HUES48 (cell line): ENCODE measurements at regions not wholly inside any gene's neighbourhood (a gene's known extent, or its start where the extent isn't known, plus 50 kb on each side); places are given as distances from the start of the nearest gene placed in this dataset.

Source experiments
- H3K27ac ChIP-seq: one replicate; pipeline ENCODE4 v1.7.0; 2013; ENCODE audit warnings: low read depth, low read length, inconsistent platforms
- H3K27me3 ChIP-seq: 2 replicates; pipeline ENCODE4 v1.6.1; 2013; ENCODE audit warnings: mild to moderate bottlenecking, low read length; ENCODE audit not compliant: control insufficient read depth, insufficient read depth
- H3K36me3 ChIP-seq: 2 replicates; pipeline ENCODE4 v1.6.1; 2013; ENCODE audit warnings: low read length; ENCODE audit not compliant: control insufficient read depth, insufficient read depth
- H3K4me1 ChIP-seq: 2 replicates; pipeline ENCODE4 v1.6.1; 2013; ENCODE audit warnings: mild to moderate bottlenecking, low read length; ENCODE audit not compliant: control insufficient read depth, insufficient read depth
- H3K4me3 ChIP-seq: 2 replicates; pipeline ENCODE4 v1.5.1; 2013; ENCODE audit warnings: mild to moderate bottlenecking, low read depth, low read length
- H3K9ac ChIP-seq: 2 replicates; pipeline ENCODE4 v1.6.1; 2013; ENCODE audit warnings: mild to moderate bottlenecking, low read depth, low read length, moderate library complexity
- H3K9me3 ChIP-seq: 2 replicates; pipeline ENCODE4 v1.6.1; 2013; ENCODE audit warnings: low read length; ENCODE audit not compliant: control insufficient read depth, insufficient read depth

GRCh38 chr10:21083861-21084260 lies 186.8 kb upstream of the NEBL start:
- H3K9me3 ChIP-seq, result no peaks in the 10 kb centered on the region
- peaks cover 2% of the 10 kb centered on the region; the same call in 1 of the 2 replicates for H3K4me1 ChIP-seq
- peaks cover 5% of the 10 kb centered on the region; the same call in 1 of the 2 replicates for H3K27me3 ChIP-seq
- H3K27ac ChIP-seq, result no peak overlapping the region
- no peak overlapping the region for H3K9ac ChIP-seq
- no peak overlapping the region for H3K4me3 ChIP-seq
- H3K36me3 ChIP-seq, result no peaks in the 10 kb centered on the region

- Histone ChIP-seq H3K36me3 (no peaks in the 10 kb centered on the region), H3K27me3 (peaks cover 6% of the 10 kb centered on the region; the same call in 1 of the 2 replicates), H3K9ac (no peak overlapping the region), H3K4me1 (peaks cover 3% of the 10 kb centered on the region; the same call in 1 of the 2 replicates), H3K4me3 (no peak overlapping the region), H3K27ac (no peak overlapping the region), H3K9me3 (no peaks in the 10 kb centered on the region)
Measured at GRCh38 chr10:21082206-21082605, 185.1 kb upstream of the NEBL start.

GRCh38 chr10:21080261-21080660 lies 183.2 kb upstream of the NEBL start:
- Histone ChIP-seq H3K4me1 (peaks cover 3% of the 10 kb centered on the region; the same call in 1 of the 2 replicates), H3K9me3 (no peaks in the 10 kb centered on the region), H3K27ac (no peak overlapping the region), H3K4me3 (no peak overlapping the region), H3K9ac (no peak overlapping the region), H3K36me3 (no peaks in the 10 kb centered on the region), H3K27me3 (peaks cover 6% of the 10 kb centered on the region; the same call in 1 of the 2 replicates)

- H3K36me3 ChIP-seq, result no peaks in the 10 kb centered on the region
- no peaks in the 10 kb centered on the region for H3K9me3 ChIP-seq
- no peak overlapping the region for H3K4me3 ChIP-seq
- no peak overlapping the region for H3K9ac ChIP-seq
- no peak overlapping the region for H3K27ac ChIP-seq
- peaks cover 6% of the 10 kb centered on the region; the same call in 1 of the 2 replicates for H3K27me3 ChIP-seq
- peaks cover 3% of the 10 kb centered on the region; the same call in 1 of the 2 replicates for H3K4me1 ChIP-seq
Measured at GRCh38 chr10:21079330-21079658, 182.2 kb upstream of the NEBL start.

- no peak overlapping the region for H3K27ac ChIP-seq
- no peaks in the 10 kb centered on the region for H3K36me3 ChIP-seq
- H3K4me3 ChIP-seq, result no peak overlapping the region
- H3K9me3 ChIP-seq, result no peaks in the 10 kb centered on the region
- H3K27me3 ChIP-seq, result peaks cover 6% of the 10 kb centered on the region; the same call in 1 of the 2 replicates
- peaks cover 3% of the 10 kb centered on the region; the same call in 1 of the 2 replicates for H3K4me1 ChIP-seq
- H3K9ac ChIP-seq, result no peak overlapping the region
Measured at GRCh38 chr10:21078410-21079329, 181.6 kb upstream of the NEBL start.

- H3K27ac ChIP-seq, result no peak overlapping the region
- H3K36me3 ChIP-seq, result no peaks in the 10 kb centered on the region
- H3K27me3 ChIP-seq, result peaks cover 6% of the 10 kb centered on the region; the same call in 1 of the 2 replicates
- H3K4me3 ChIP-seq, result no peak overlapping the region
- H3K4me1 ChIP-seq, result peaks cover 3% of the 10 kb centered on the region; the same call in 1 of the 2 replicates
- H3K9ac ChIP-seq, result no peak overlapping the region
- H3K9me3 ChIP-seq, result no peaks in the 10 kb centered on the region
Measured at GRCh38 chr10:21077681-21078080, 180.6 kb upstream of the NEBL start.

GRCh38 chr10:21076381-21076780 lies 179.3 kb upstream of the NEBL start:
- peaks cover 3% of the 10 kb centered on the region; the same call in 1 of the 2 replicates for H3K4me1 ChIP-seq
- H3K9me3 ChIP-seq, result no peaks in the 10 kb centered on the region
- H3K36me3 ChIP-seq, result no peaks in the 10 kb centered on the region
- H3K9ac ChIP-seq, result no peak overlapping the region
- no peak overlapping the region for H3K4me3 ChIP-seq
- H3K27me3 ChIP-seq, result peaks cover 6% of the 10 kb centered on the region; the same call in 1 of the 2 replicates
- no peak overlapping the region for H3K27ac ChIP-seq

- Histone ChIP-seq H3K9ac (no peak overlapping the region), H3K4me3 (no peak overlapping the region), H3K9me3 (no peaks in the 10 kb centered on the region), H3K27ac (no peak overlapping the region), H3K4me1 (peaks cover 3% of the 10 kb centered on the region; the same call in 1 of the 2 replicates), H3K27me3 (peaks cover 6% of the 10 kb centered on the region; the same call in 1 of the 2 replicates), H3K36me3 (no peaks in the 10 kb centered on the region)
Measured at GRCh38 chr10:21075880-21076279, 178.8 kb upstream of the NEBL start.

- H3K9ac ChIP-seq, result no peak overlapping the region
- peaks cover 9% of the 10 kb centered on the region for H3K4me1 ChIP-seq
- no peaks in the 10 kb centered on the region for H3K27me3 ChIP-seq
- H3K9me3 ChIP-seq, result no peaks in the 10 kb centered on the region
- no peaks in the 10 kb centered on the region for H3K36me3 ChIP-seq
- H3K4me3 ChIP-seq, result no peak overlapping the region
- no peak overlapping the region for H3K27ac ChIP-seq
Measured at GRCh38 chr10:21071001-21071673, 174.0 kb upstream of the NEBL start.

- Histone ChIP-seq H3K36me3 (no peaks in the 10 kb centered on the region), H3K4me1 (peaks cover 9% of the 10 kb centered on the region)
Measured at GRCh38 chr10:21069929-21070700, 173.0 kb upstream of the NEBL start.

More at GRCh38 chr10:21069929-21070700, 173.0 kb upstream of the NEBL start:
- no peak overlapping the region for H3K27ac ChIP-seq
- no peaks in the 10 kb centered on the region for H3K27me3 ChIP-seq
- no peaks in the 10 kb centered on the region for H3K9me3 ChIP-seq
- no peak overlapping the region for H3K4me3 ChIP-seq
- no peak overlapping the region for H3K9ac ChIP-seq
